ENCODE measurements at regions not wholly inside any gene's neighbourhood (a gene's known extent, or its start where the extent isn't known, plus 50 kb on each side); places are given as distances from the start of the nearest gene placed in this dataset.

DNA sequence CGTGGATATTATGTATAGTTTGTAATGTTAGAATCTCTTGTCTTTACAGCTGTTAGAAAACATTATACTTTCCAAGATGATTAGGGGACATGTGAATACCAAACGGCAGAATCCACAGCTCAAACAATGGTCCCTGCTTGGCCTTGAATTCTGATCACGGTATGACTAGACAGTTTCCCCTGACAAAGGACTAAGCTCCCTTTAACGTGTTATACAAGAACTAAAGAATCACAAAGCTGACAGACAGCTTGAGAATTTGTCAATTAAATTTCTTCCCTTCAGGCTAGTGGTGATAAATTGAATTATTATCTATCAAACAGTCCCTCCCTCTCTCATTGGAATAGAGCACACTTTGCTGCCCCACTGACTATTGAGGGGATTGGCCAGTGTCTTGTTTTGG, 359.2 kb upstream of the ID2 start:
- Histone ChIP-seq H3K79me2 (ENCODE audit: insufficient read depth, low read length) (no peaks in the 10 kb centered on the region), H3K9me3 (replicated peaks in 1 of 2; ENCODE audit: control insufficient read depth in 1 of 2, insufficient read depth in 1 of 2, low read length in 2 of 2) (no peaks in the 10 kb centered on the region), H3K9ac (ENCODE audit: insufficient read depth, low read length, poor library complexity, severe bottlenecking) (no peak overlapping the region), H2AFZ (ENCODE audit: insufficient read depth, low read depth, low read length, poor library complexity, severe bottlenecking) (no peak overlapping the region), H3K4me1 (ENCODE audit: control insufficient read depth in 1 of 2, insufficient read depth in 2 of 2, low read length in 2 of 2) (peaks cover 10 to 18% of the 10 kb centered on the region in 2 donors), H3K36me3 (replicated peaks in 1 of 2; ENCODE audit: control insufficient read depth in 1 of 2, insufficient read depth in 2 of 2, low read length in 2 of 2) (no peaks in the 10 kb centered on the region), H3K4me3 (replicated peaks in 1 of 3; ENCODE audit: low read depth in 2 of 3, low read length in 3 of 3) (no peak overlapping the region), H3K27me3 (ENCODE audit: control insufficient read depth in 2 of 2, insufficient read depth in 2 of 2, low read length in 2 of 2) (no peaks in the 10 kb centered on the region), H4K20me1 (ENCODE audit: insufficient read depth, low read length) (no peaks in the 10 kb centered on the region), H3K27ac (ENCODE audit: low read depth in 1 of 2, low read length in 2 of 2) (no peak overlapping the region), H3K4me2 (replicated peaks; ENCODE audit: extremely low read depth, low read length, poor library complexity, severe bottlenecking) (no peak overlapping the region)
- Mint-ChIP-seq H3K9me3 (peaks cover 0 to 2% (median 0%) of the 10 kb centered on the region in 7 donors), H3K27ac (no peak overlapping the region), H3K36me3 (peaks cover 0 to 2% of the 10 kb centered on the region in 2 donors), H3K4me3 (no peak overlapping the region), H3K4me1 (peaks cover 18% of the 10 kb centered on the region), H3K27me3 (ENCODE audit: low read depth in 3 of 3) (peaks cover 4 to 7% (median 6%) of the 10 kb centered on the region in 3 donors)
- TF ChIP-seq, protein P1, sequence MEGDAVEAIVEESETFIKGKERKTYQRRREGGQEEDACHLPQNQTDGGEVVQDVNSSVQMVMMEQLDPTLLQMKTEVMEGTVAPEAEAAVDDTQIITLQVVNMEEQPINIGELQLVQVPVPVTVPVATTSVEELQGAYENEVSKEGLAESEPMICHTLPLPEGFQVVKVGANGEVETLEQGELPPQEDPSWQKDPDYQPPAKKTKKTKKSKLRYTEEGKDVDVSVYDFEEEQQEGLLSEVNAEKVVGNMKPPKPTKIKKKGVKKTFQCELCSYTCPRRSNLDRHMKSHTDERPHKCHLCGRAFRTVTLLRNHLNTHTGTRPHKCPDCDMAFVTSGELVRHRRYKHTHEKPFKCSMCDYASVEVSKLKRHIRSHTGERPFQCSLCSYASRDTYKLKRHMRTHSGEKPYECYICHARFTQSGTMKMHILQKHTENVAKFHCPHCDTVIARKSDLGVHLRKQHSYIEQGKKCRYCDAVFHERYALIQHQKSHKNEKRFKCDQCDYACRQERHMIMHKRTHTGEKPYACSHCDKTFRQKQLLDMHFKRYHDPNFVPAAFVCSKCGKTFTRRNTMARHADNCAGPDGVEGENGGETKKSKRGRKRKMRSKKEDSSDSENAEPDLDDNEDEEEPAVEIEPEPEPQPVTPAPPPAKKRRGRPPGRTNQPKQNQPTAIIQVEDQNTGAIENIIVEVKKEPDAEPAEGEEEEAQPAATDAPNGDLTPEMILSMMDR (IDR thresholded peaks at IDR 0.05) = no peak
- WGBS (ENCODE audit: insufficient coverage) = no CpG with 5 or more reads among the region's 4 CpGs
- intact Hi-C loops (cut with micrococcal nuclease) = no loop called here
- no peak for DNase-seq

DNA sequence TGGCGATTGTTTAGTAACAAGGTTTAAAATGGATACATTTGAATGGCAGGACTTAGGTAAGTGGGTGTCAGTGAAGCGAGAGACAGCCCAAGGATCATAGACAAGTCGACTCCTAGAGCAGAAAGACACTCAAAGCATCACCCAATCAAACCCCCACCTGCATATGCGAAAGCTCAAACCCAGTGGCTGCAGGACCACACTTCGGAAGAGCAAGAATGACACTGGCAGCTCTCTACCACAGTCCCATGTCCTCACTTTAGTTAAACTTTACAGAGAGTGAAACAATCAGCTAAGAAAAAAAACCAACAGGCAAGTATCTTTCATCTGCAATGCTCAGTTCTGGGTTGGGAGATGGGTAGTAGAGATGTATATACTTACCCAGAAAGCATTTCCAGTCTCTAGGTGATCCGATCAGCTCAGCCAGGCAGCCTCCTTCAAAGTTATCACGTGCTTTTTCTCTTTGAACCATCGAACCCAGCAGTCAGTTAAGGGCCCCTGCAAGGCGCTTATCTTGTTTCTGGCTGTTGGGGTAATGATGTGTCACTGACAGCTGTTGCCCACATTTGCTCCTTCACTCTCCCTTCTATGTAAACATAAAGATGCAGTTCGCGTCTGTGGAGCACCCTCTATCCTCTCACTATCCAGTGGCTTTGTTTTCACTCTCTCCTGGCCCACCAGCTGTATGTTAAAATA, 357.5 kb upstream of the ID2 start:
- H2AFZ ChIP-seq (ENCODE audit: insufficient read depth, low read depth, low read length, poor library complexity, severe bottlenecking) = no peak overlapping the region
- no peaks in the 10 kb centered on the region for H3K36me3 ChIP-seq (replicated peaks in 1 of 2; ENCODE audit: control insufficient read depth in 1 of 2, insufficient read depth in 2 of 2, low read length in 2 of 2)
- H3K4me1 ChIP-seq (ENCODE audit: control insufficient read depth in 1 of 2, insufficient read depth in 2 of 2, low read length in 2 of 2) = peaks cover 26 to 35% of the 10 kb centered on the region in 2 donors
- H3K9me3 ChIP-seq (replicated peaks in 1 of 2; ENCODE audit: control insufficient read depth in 1 of 2, insufficient read depth in 1 of 2, low read length in 2 of 2) = no peaks in the 10 kb centered on the region
- no peaks in the 10 kb centered on the region for H3K79me2 ChIP-seq (ENCODE audit: insufficient read depth, low read length)
- no peak overlapping the region for H3K4me3 Mint-ChIP-seq
- H3K27me3 ChIP-seq (ENCODE audit: control insufficient read depth in 2 of 2, insufficient read depth in 2 of 2, low read length in 2 of 2) = no peaks in the 10 kb centered on the region
- H3K9ac ChIP-seq (ENCODE audit: insufficient read depth, low read length, poor library complexity, severe bottlenecking) = no peak overlapping the region
- intact Hi-C loops (cut with micrococcal nuclease) = no loop called here
- TF ChIP-seq, protein P1 (IDR thresholded peaks at IDR 0.05) = no peak
- 100% methylated on average over 2 of the region's 11 CpGs for WGBS (ENCODE audit: insufficient coverage)
- H3K36me3 Mint-ChIP-seq = peaks cover 0 to 2% of the 10 kb centered on the region in 2 donors
- no peaks in the 10 kb centered on the region for H4K20me1 ChIP-seq (ENCODE audit: insufficient read depth, low read length)
- peaks cover 32% of the 10 kb centered on the region for H3K4me1 Mint-ChIP-seq
- no peak for DNase-seq
- no peak overlapping the region for H3K4me3 ChIP-seq (replicated peaks in 1 of 3; ENCODE audit: low read depth in 2 of 3, low read length in 3 of 3)
- peaks cover 0 to 2% (median 0%) of the 10 kb centered on the region in 7 donors for H3K9me3 Mint-ChIP-seq
- peaks cover 2 to 6% (median 5%) of the 10 kb centered on the region in 3 donors for H3K27me3 Mint-ChIP-seq (ENCODE audit: low read depth in 3 of 3)
- no peak overlapping the region for H3K27ac Mint-ChIP-seq
- H3K4me2 ChIP-seq (replicated peaks; ENCODE audit: extremely low read depth, low read length, poor library complexity, severe bottlenecking) = no peak overlapping the region
- H3K27ac ChIP-seq (ENCODE audit: low read depth in 1 of 2, low read length in 2 of 2) = no peak overlapping the region

All from CD14-positive monocyte (primary cell).